WTC11 (cell line): ENCODE measurements at regions not wholly inside any gene's neighbourhood (a gene's known extent, or its start where the extent isn't known, plus 50 kb on each side); places are given as distances from the start of the nearest gene placed in this dataset.

ENCODE experiments used
- ATAC-seq: fragments of 200-7000 bp; cut with Tn5 transposase; 2 replicates; pipeline ENCODE4 v1.10.0; 2021; ENCODE audit warnings: mild to moderate bottlenecking, moderate library complexity
- CTCF ChIA-PET: fragments of 300-600 bp; sonication (Branson Sonifier 250); formaldehyde crosslinking; loops from one replicate; lab custom pipeline; 2021; ENCODE audit warnings: antibody characterized with exemption; lab: Charles Lee
- POLR2A ChIA-PET: fragments of 350-600 bp; sonication (Branson Sonifier 250); formaldehyde crosslinking; loops from one replicate; lab custom pipeline; 2021; ENCODE audit warnings: antibody characterized with exemption; lab: Charles Lee
- DNase-seq: peaks from one replicate; pipeline ENCODE4 v3.0.0; 2021; ENCODE audit warnings: low spot score
- H3K27ac Mint-ChIP-seq: 2 replicates; pipeline ENCODE4 v1.8.0; 2021; ENCODE audit warnings: mixed read lengths
- H3K27me3 Mint-ChIP-seq: 2 replicates; pipeline ENCODE4 v1.8.0; 2021; ENCODE audit warnings: low read depth, mild to moderate bottlenecking, moderate library complexity, mixed read lengths
- H3K36me3 Mint-ChIP-seq: 2 replicates; pipeline ENCODE4 v1.8.0; 2021; ENCODE audit warnings: mixed read lengths
- H3K4me1 Mint-ChIP-seq: 2 replicates; pipeline ENCODE4 v1.8.0; 2022; ENCODE audit warnings: mixed read lengths
- H3K4me3 Mint-ChIP-seq: 2 replicates; pipeline ENCODE4 v1.8.0; 2021; ENCODE audit warnings: mild to moderate bottlenecking, moderate library complexity, mixed read lengths
- H3K9me3 Mint-ChIP-seq: 2 replicates; pipeline ENCODE4 v1.8.0; 2021; ENCODE audit warnings: mixed read lengths
- AFF4 ChIP-seq: sonication (generic); formaldehyde crosslinking; IDR thresholded peaks from 2 replicates; pipeline ENCODE4 v1.8.1; 2023; ENCODE audit warnings: mild to moderate bottlenecking, missing genetic modification reagents, borderline replicate concordance
- CBFB ChIP-seq: sonication (generic); formaldehyde crosslinking; IDR thresholded peaks from 2 replicates; pipeline ENCODE4 v1.8.1; 2022; ENCODE audit warnings: mild to moderate bottlenecking, low read depth, missing genetic modification reagents
- ESRRA ChIP-seq: sonication (generic); formaldehyde crosslinking; IDR thresholded peaks from 2 replicates; pipeline ENCODE4 v1.8.1; 2022; ENCODE audit warnings: mild to moderate bottlenecking, missing genetic modification reagents, borderline replicate concordance
- GRHL2 ChIP-seq: fragments of 250-450 bp; sonication (Bioruptor Pico); IDR thresholded peaks from 2 replicates; pipeline ENCODE4 v1.8.0; 2022; ENCODE audit warnings: mild to moderate bottlenecking, moderate library complexity; ENCODE audit not compliant: insufficient replicate concordance, severe bottlenecking
- GTF2I ChIP-seq: fragments of 250-450 bp; sonication (Bioruptor Pico); conservative IDR thresholded peaks from 2 replicates; pipeline ENCODE4 v1.4.0; 2021; ENCODE audit warnings: mild to moderate bottlenecking
- HMGA2 ChIP-seq: fragments of 250-450 bp; sonication (Bioruptor Pico); IDR thresholded peaks from 2 replicates; pipeline ENCODE4 v1.4.0; 2021; ENCODE audit warnings: mild to moderate bottlenecking, moderate library complexity
- MLX ChIP-seq: sonication (generic); formaldehyde crosslinking; IDR thresholded peaks from 2 replicates; pipeline ENCODE4 v1.8.1; 2023; ENCODE audit warnings: mild to moderate bottlenecking, missing genetic modification reagents, moderate library complexity
- MXD4 ChIP-seq: fragments of 250-450 bp; sonication (Bioruptor Pico); IDR thresholded peaks from 2 replicates; pipeline ENCODE4 v1.8.0; 2021; ENCODE audit warnings: mild to moderate bottlenecking, moderate library complexity, borderline replicate concordance
- PRDM15 ChIP-seq: sonication (generic); formaldehyde crosslinking; IDR thresholded peaks from 2 replicates; pipeline ENCODE4 v1.8.0; 2022; ENCODE audit warnings: missing genetic modification reagents
- RORB ChIP-seq: fragments of 250-450 bp; sonication (Bioruptor Pico); IDR thresholded peaks from 2 replicates; pipeline ENCODE4 v1.9.0; 2021; ENCODE audit warnings: mild to moderate bottlenecking
- SMAD4 ChIP-seq: sonication (generic); formaldehyde crosslinking; IDR thresholded peaks from 2 replicates; pipeline ENCODE4 v1.8.0; 2022; ENCODE audit warnings: mild to moderate bottlenecking, missing genetic modification reagents
- TCF7 ChIP-seq: sonication (generic); formaldehyde crosslinking; IDR thresholded peaks from 2 replicates; pipeline ENCODE4 v1.8.0; 2022; ENCODE audit warnings: mild to moderate bottlenecking, low read depth, missing genetic modification reagents, moderate library complexity
- ZNF219 ChIP-seq: sonication (generic); formaldehyde crosslinking; IDR thresholded peaks from 2 replicates; pipeline ENCODE4 v1.8.0; 2023; ENCODE audit warnings: missing genetic modification reagents, mild to moderate bottlenecking, borderline replicate concordance
- ZNF396 ChIP-seq: fragments of 250-450 bp; sonication (Bioruptor Pico); IDR thresholded peaks from 2 replicates; pipeline ENCODE4 v1.8.0; 2021; ENCODE audit warnings: mild to moderate bottlenecking, moderate library complexity, borderline replicate concordance
- ZNF423 ChIP-seq: fragments of 250-450 bp; sonication (Bioruptor Pico); IDR thresholded peaks from 2 replicates; pipeline ENCODE4 v2.1.2; 2022; ENCODE audit warnings: mild to moderate bottlenecking, moderate library complexity
- ZNF512 ChIP-seq: sonication (generic); formaldehyde crosslinking; IDR thresholded peaks from 2 replicates; pipeline ENCODE4 v1.8.1; 2022; ENCODE audit warnings: missing genetic modification reagents, borderline replicate concordance
- ZNF671 ChIP-seq: fragments of 250-450 bp; sonication (Bioruptor Pico); IDR thresholded peaks from 2 replicates; pipeline ENCODE4 v1.8.0; 2021; ENCODE audit warnings: mild to moderate bottlenecking

- Mint-ChIP-seq H3K27me3 (no peaks in the 10 kb centered on the region), H3K4me1 (no peaks in the 10 kb centered on the region), H3K4me3 (no peak overlapping the region), H3K27ac (no peak overlapping the region), H3K36me3 (no peaks in the 10 kb centered on the region), H3K9me3 (peaks cover 4% of the 10 kb centered on the region; the same call in 1 of the 2 replicates)
- ChIA-PET POLR2A (no interaction called here), CTCF (no interaction called here)
- no peak for ATAC-seq
- TF ChIP-seq ESRRA (CRISPR knock-in tag) (no peak), GTF2I (CRISPR knock-in tag) (no peak), SMAD4 (no peak)
- no peak for DNase-seq
Observed at GRCh38 chr3:40988468-40988867, 210.8 kb upstream of the CTNNB1 start.

- CTCF ChIA-PET = no interaction called here
Observed at GRCh38 chr3:40989141-40990061, 209.9 kb upstream of the CTNNB1 start.

More at GRCh38 chr3:40989141-40990061, 209.9 kb upstream of the CTNNB1 start:
- Mint-ChIP-seq H3K4me3 (no peak overlapping the region), H3K27ac (no peak overlapping the region), H3K9me3 (peaks cover 4% of the 10 kb centered on the region; the same call in 1 of the 2 replicates), H3K4me1 (no peaks in the 10 kb centered on the region), H3K36me3 (no peaks in the 10 kb centered on the region), H3K27me3 (no peaks in the 10 kb centered on the region)
- no peak for ATAC-seq
- POLR2A ChIA-PET = no interaction called here
- TF ChIP-seq TCF7 = no peak
- TF ChIP-seq ZNF512 = no peak
- TF ChIP-seq ZNF396 (CRISPR knock-in tag) = no peak
- no peak for TF ChIP-seq MLX
- TF ChIP-seq AFF4 (CRISPR knock-in tag) = no peak
- TF ChIP-seq CBFB (CRISPR knock-in tag) = no peak
- TF ChIP-seq RORB (CRISPR knock-in tag) = no peak
- TF ChIP-seq ZNF423 (CRISPR knock-in tag) = no peak
- TF ChIP-seq MXD4 = no peak
- TF ChIP-seq ZNF671 (CRISPR knock-in tag) = no peak
- no peak for TF ChIP-seq HMGA2 (CRISPR knock-in tag)
- no peak for TF ChIP-seq PRDM15 (CRISPR knock-in tag)
- TF ChIP-seq ZNF219 = no peak
- no peak for TF ChIP-seq GRHL2
- DNase-seq = no peak
